Adrenal gland (tissue), 5 donors: ENCODE measurements at regions not wholly inside any gene's neighbourhood (a gene's known extent, or its start where the extent isn't known, plus 50 kb on each side); places are given as distances from the start of the nearest gene placed in this dataset.

Experiments
- POLR2A ChIP-seq, 2 donors: fragments of 450-650 bp; IDR thresholded peaks; one replicate each; pipeline ENCODE4 v1.6.1; 2017; ENCODE audit warnings: antibody characterized with exemption in 2 of 2, mild to moderate bottlenecking in 2 of 2, moderate library complexity in 1 of 2
- TF ChIP-seq, protein P1 (sequence below), 6 experiments: fragments of 450-650 bp in 4 of 6; fragments of 200-600 bp in 2 of 6; sonication (generic) in 1 of 6; IDR thresholded peaks; 1 replicate in 5 of 6; 2 replicates in 1 of 6; pipeline versions ENCODE4 v1.5.1 to v1.8.0; 2016 to 2021; ENCODE audit warnings: antibody characterized with exemption in 6 of 6, mild to moderate bottlenecking in 2 of 6, moderate library complexity in 1 of 6
- donor health status: DM: no; HTN: no; CAD: no.

DNA sequence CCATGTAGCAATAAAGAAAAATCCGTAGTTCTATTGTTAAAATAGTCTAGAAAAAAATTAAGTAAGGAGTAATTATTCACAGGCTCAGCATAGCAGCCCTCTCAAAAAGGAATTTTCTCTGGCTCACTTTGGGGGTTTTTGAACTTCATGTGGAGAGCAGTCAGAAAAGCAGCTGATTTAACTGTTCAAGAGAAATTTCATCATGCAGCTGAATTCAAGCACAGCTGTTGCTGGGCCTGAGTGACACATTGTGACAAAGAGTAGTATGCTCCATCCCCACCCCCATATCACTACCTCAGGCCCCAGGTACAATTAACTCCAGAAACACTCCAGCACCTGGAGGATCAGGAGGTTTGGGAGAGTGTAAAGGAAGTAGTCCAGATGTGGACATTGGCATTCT lies 272.1 kb downstream of the FAM76B start:
- TF ChIP-seq, protein P1, sequence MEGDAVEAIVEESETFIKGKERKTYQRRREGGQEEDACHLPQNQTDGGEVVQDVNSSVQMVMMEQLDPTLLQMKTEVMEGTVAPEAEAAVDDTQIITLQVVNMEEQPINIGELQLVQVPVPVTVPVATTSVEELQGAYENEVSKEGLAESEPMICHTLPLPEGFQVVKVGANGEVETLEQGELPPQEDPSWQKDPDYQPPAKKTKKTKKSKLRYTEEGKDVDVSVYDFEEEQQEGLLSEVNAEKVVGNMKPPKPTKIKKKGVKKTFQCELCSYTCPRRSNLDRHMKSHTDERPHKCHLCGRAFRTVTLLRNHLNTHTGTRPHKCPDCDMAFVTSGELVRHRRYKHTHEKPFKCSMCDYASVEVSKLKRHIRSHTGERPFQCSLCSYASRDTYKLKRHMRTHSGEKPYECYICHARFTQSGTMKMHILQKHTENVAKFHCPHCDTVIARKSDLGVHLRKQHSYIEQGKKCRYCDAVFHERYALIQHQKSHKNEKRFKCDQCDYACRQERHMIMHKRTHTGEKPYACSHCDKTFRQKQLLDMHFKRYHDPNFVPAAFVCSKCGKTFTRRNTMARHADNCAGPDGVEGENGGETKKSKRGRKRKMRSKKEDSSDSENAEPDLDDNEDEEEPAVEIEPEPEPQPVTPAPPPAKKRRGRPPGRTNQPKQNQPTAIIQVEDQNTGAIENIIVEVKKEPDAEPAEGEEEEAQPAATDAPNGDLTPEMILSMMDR (IDR thresholded peaks at IDR 0.05) = no peak
- TF ChIP-seq POLR2A (IDR thresholded peaks at IDR 0.05) = no peak
